Ishikawa (cell line): ENCODE measurements at regions not wholly inside any gene's neighbourhood (a gene's known extent, or its start where the extent isn't known, plus 50 kb on each side); places are given as distances from the start of the nearest gene placed in this dataset.

Source experiments
- CEBPB ChIP-seq: IDR thresholded peaks from 2 replicates; pipeline ENCODE4 v1.6.1; 2012
- CREB1 ChIP-seq: IDR thresholded peaks from 2 replicates; pipeline ENCODE4 v1.6.1; 2012; ENCODE audit warnings: low read depth
- EGR1 ChIP-seq: IDR thresholded peaks from 2 replicates; pipeline ENCODE4 v1.6.1; 2012
- FOXM1 ChIP-seq: IDR thresholded peaks from 2 replicates; pipeline ENCODE4 v1.6.1; 2012; ENCODE audit warnings: low read depth, borderline replicate concordance
- MAX ChIP-seq: IDR thresholded peaks from 2 replicates; pipeline ENCODE4 v1.6.1; 2012
- NFIC ChIP-seq: IDR thresholded peaks from 2 replicates; pipeline ENCODE4 v1.6.1; 2012
- RAD21 ChIP-seq: IDR thresholded peaks from 2 replicates; pipeline ENCODE4 v1.6.1; 2012; ENCODE audit warnings: low read depth
- REST ChIP-seq: IDR thresholded peaks from 2 replicates; pipeline ENCODE4 v1.6.1; 2012; ENCODE audit warnings: low read depth, mild to moderate bottlenecking
- TCF12 ChIP-seq: IDR thresholded peaks from 2 replicates; pipeline ENCODE4 v1.6.1; 2012; ENCODE audit warnings: low read depth
- TEAD4 ChIP-seq: IDR thresholded peaks from 2 replicates; pipeline ENCODE4 v1.6.1; 2012
- USF1 ChIP-seq: IDR thresholded peaks from 2 replicates; pipeline ENCODE4 v1.6.1; 2012
- YY1 ChIP-seq: IDR thresholded peaks from 2 replicates; pipeline ENCODE4 v1.6.1; 2012; ENCODE audit warnings: low read depth
- ZBTB7A ChIP-seq: IDR thresholded peaks from 2 replicates; pipeline ENCODE4 v1.6.1; 2012; ENCODE audit warnings: low read depth

GRCh38 chr6:114648847-114649246, 306.0 kb upstream of the HS3ST5 start:
- TF ChIP-seq CEBPB: no peak
- TF ChIP-seq REST: no peak
- no peak for TF ChIP-seq RAD21
- no peak for TF ChIP-seq USF1
- TF ChIP-seq FOXM1: no peak
- no peak for TF ChIP-seq ZBTB7A

- TF ChIP-seq TEAD4: no peak
- no peak for TF ChIP-seq CREB1
- no peak for TF ChIP-seq NFIC
- TF ChIP-seq ZBTB7A: no peak
These were observed 295.5 kb upstream of the HS3ST5 start for GRCh38 chr6:114638341-114638740.

GRCh38 chr6:114634016-114634415, 291.2 kb upstream of the HS3ST5 start:
- TF ChIP-seq FOXM1 (no peak), CREB1 (no peak), RAD21 (no peak), USF1 (no peak), MAX (no peak), ZBTB7A (no peak), NFIC (no peak)

GRCh38 chr6:114619621-114620200, 276.9 kb upstream of the HS3ST5 start:
- TF ChIP-seq NFIC (no peak), USF1 (no peak), ZBTB7A (no peak)

- no peak for TF ChIP-seq MAX
These were observed 268.9 kb upstream of the HS3ST5 start for GRCh38 chr6:114611696-114612095.

GRCh38 chr6:114608091-114608490, 265.3 kb upstream of the HS3ST5 start:
- TF ChIP-seq TEAD4 (no peak), MAX (no peak), TCF12 (no peak), EGR1 (no peak), YY1 (no peak), RAD21 (no peak), USF1 (no peak)

GRCh38 chr6:114605656-114606055, 262.8 kb upstream of the HS3ST5 start:
- TF ChIP-seq RAD21 (no peak), TEAD4 (no peak), USF1 (no peak), YY1 (no peak), REST (no peak), NFIC (no peak)
